ENCODE measurements at regions not wholly inside any gene's neighbourhood (a gene's known extent, or its start where the extent isn't known, plus 50 kb on each side); places are given as distances from the start of the nearest gene placed in this dataset.

DNA sequence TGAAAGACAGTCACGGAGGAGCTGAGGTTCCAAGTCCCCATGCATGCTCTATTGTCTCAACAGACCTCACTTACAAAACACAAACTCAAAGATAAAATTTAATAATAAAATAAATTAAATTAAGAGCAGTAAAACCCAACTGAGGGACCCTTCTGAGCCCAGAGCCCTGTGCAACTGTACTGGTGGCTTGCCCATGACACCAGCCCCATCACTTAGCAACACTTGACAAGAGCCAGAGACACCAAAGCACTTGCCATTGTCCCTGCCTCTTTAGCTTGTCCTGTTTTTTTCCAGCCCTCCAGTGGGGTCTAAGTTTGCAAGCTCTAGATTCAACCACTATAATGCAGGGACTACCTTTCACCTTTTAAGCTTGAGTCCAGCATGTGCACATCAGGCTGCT, 117.9 kb downstream of the JCAD start:
- TF ChIP-seq POLR2A (IDR thresholded peaks at IDR 0.05): no peak
- TF ChIP-seq, protein P1, sequence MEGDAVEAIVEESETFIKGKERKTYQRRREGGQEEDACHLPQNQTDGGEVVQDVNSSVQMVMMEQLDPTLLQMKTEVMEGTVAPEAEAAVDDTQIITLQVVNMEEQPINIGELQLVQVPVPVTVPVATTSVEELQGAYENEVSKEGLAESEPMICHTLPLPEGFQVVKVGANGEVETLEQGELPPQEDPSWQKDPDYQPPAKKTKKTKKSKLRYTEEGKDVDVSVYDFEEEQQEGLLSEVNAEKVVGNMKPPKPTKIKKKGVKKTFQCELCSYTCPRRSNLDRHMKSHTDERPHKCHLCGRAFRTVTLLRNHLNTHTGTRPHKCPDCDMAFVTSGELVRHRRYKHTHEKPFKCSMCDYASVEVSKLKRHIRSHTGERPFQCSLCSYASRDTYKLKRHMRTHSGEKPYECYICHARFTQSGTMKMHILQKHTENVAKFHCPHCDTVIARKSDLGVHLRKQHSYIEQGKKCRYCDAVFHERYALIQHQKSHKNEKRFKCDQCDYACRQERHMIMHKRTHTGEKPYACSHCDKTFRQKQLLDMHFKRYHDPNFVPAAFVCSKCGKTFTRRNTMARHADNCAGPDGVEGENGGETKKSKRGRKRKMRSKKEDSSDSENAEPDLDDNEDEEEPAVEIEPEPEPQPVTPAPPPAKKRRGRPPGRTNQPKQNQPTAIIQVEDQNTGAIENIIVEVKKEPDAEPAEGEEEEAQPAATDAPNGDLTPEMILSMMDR (IDR thresholded peaks at IDR 0.05): no peak
